GM19328 (cell line): ENCODE measurements at regions not wholly inside any gene's neighbourhood (a gene's known extent, or its start where the extent isn't known, plus 50 kb on each side); places are given as distances from the start of the nearest gene placed in this dataset.
"Not testable (repeated sequence)": the region's sequence is repeated elsewhere in the genome, so short reads cannot be mapped to it uniquely, and the experiment has no call there.

Source experiments
- ATAC-seq: cut with Tn5 transposase; IDR thresholded peaks from one replicate; pipeline ENCODE4 v1.9.1; 2021; ENCODE audit warnings: mild to moderate bottlenecking, moderate library complexity; ENCODE audit not compliant: unreplicated experiment

GRCh38 chr9:26508897-26509296, 383.7 kb downstream of the CAAP1 start:
- ATAC-seq: no peak

GRCh38 chr9:26504057-26504456, 388.5 kb downstream of the CAAP1 start:
- ATAC-seq: no peak

GRCh38 chr9:26502311-26502710, 390.3 kb downstream of the CAAP1 start:
- no peak for ATAC-seq

- no peak for ATAC-seq
Observed at GRCh38 chr9:26500471-26500870, 392.1 kb downstream of the CAAP1 start.

GRCh38 chr9:26492608-26493521, 399.7 kb downstream of the CAAP1 start:
- ATAC-seq: not testable (repeated sequence)

GRCh38 chr9:26491922-26492607, 400.5 kb downstream of the CAAP1 start:
- not testable (repeated sequence) for ATAC-seq

- ATAC-seq: no peak
Observed at GRCh38 chr9:26483991-26484390, 408.6 kb downstream of the CAAP1 start.

GRCh38 chr9:26477963-26478362, 414.6 kb downstream of the CAAP1 start:
- ATAC-seq: no peak

- no peak for ATAC-seq
Observed at GRCh38 chr9:26471261-26471660, 421.3 kb downstream of the CAAP1 start.

- ATAC-seq: no peak
Observed at GRCh38 chr9:26470284-26470683, 422.3 kb downstream of the CAAP1 start.

- ATAC-seq: no peak
Observed at GRCh38 chr9:26463837-26464236, 428.8 kb downstream of the CAAP1 start.

- no peak for ATAC-seq
Observed at GRCh38 chr9:26462751-26463150, 429.9 kb downstream of the CAAP1 start.

- no peak for ATAC-seq
Observed at GRCh38 chr9:26462213-26462612, 430.4 kb downstream of the CAAP1 start.

GRCh38 chr9:26460624-26461023, 432.0 kb downstream of the CAAP1 start:
- ATAC-seq: no peak

- ATAC-seq: no peak
Observed at GRCh38 chr9:26459959-26460358, 432.6 kb downstream of the CAAP1 start.

- ATAC-seq: no peak
Observed at GRCh38 chr9:26458054-26458453, 434.5 kb downstream of the CAAP1 start.

GRCh38 chr9:26457151-26457550, 435.5 kb downstream of the CAAP1 start:
- ATAC-seq: no peak

GRCh38 chr9:26439061-26439624, 453.5 kb downstream of the CAAP1 start:
- no peak for ATAC-seq

GRCh38 chr9:26437056-26437711, 455.4 kb downstream of the CAAP1 start:
- ATAC-seq: no peak

GRCh38 chr9:26426551-26427131, 466.0 kb downstream of the CAAP1 start:
- no peak for ATAC-seq

- no peak for ATAC-seq
Observed at GRCh38 chr9:26418480-26418879, 474.1 kb downstream of the CAAP1 start.
